Sigmoid colon (tissue), 4 donors: ENCODE measurements at regions not wholly inside any gene's neighbourhood (a gene's known extent, or its start where the extent isn't known, plus 50 kb on each side); places are given as distances from the start of the nearest gene placed in this dataset.

ENCODE experiments used
- POLR2A ChIP-seq, 2 donors: fragments of 450-650 bp; IDR thresholded peaks; one replicate each; pipeline ENCODE4 v1.6.1; 2016; ENCODE audit warnings: antibody characterized with exemption in 2 of 2, mild to moderate bottlenecking in 2 of 2, moderate library complexity in 2 of 2
- POLR2AphosphoS5 ChIP-seq, 4 donors: sonication (generic); formaldehyde crosslinking; IDR thresholded peaks; one replicate each; pipeline ENCODE4 v1.6.1; 2017; ENCODE audit warnings: antibody characterized with exemption in 4 of 4
- TF ChIP-seq, protein P1 (sequence below), 4 experiments: fragments of 450-650 bp in 3 of 4; fragments of 200-600 bp in 1 of 4; IDR thresholded peaks; one replicate each; pipeline ENCODE4 v1.5.1; 2016 to 2019; ENCODE audit warnings: antibody characterized with exemption in 4 of 4, mild to moderate bottlenecking in 3 of 4, moderate library complexity in 2 of 4

DNA sequence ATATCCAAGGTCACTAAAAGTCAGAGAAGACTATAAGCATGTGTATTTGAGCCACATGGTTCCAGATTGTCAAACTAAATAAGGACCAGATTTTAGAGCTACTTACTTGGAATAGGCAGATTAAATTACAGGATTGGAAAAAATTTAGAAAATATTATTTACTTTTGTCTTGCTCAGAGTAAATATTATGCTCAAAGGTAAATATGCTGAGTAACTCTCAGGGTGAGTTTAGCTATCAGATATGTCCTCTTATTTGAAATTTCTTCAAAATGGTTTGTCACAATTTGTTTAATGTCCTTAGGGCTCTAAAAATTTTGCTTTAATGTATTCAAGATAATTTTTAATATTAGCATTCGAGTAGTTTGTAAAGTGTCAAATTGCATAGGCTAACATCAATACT is 2455.2 kb downstream of the PCDH9 start:
- TF ChIP-seq POLR2A (IDR thresholded peaks at IDR 0.05) (no peak), POLR2AphosphoS5 (IDR thresholded peaks at IDR 0.05) (no peak)
- TF ChIP-seq, protein P1, sequence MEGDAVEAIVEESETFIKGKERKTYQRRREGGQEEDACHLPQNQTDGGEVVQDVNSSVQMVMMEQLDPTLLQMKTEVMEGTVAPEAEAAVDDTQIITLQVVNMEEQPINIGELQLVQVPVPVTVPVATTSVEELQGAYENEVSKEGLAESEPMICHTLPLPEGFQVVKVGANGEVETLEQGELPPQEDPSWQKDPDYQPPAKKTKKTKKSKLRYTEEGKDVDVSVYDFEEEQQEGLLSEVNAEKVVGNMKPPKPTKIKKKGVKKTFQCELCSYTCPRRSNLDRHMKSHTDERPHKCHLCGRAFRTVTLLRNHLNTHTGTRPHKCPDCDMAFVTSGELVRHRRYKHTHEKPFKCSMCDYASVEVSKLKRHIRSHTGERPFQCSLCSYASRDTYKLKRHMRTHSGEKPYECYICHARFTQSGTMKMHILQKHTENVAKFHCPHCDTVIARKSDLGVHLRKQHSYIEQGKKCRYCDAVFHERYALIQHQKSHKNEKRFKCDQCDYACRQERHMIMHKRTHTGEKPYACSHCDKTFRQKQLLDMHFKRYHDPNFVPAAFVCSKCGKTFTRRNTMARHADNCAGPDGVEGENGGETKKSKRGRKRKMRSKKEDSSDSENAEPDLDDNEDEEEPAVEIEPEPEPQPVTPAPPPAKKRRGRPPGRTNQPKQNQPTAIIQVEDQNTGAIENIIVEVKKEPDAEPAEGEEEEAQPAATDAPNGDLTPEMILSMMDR (IDR thresholded peaks at IDR 0.05), result no peak
